Endothelial cell of umbilical vein (primary cell): ENCODE measurements at regions not wholly inside any gene's neighbourhood (a gene's known extent, or its start where the extent isn't known, plus 50 kb on each side); places are given as distances from the start of the nearest gene placed in this dataset.

Source experiments
- BruUV-seq: library from RNA; stranded (reverse); fragments of 400-500 nt; replicated peaks from 2 replicates; lab custom pipeline; 2021; lab: Mats Ljungman, UMichigan
- CTCF ChIA-PET: fragments of 300-600, 350-600 bp; sonication (Branson Sonifier 250); formaldehyde crosslinking; loops from one replicate; lab custom pipeline; 2021; ENCODE audit warnings: antibody characterized with exemption, inconsistent platforms; lab: Charles Lee
- POLR2A ChIA-PET: fragments of 300-600, 350-600 bp; sonication (Branson Sonifier 250); formaldehyde crosslinking; loops from one replicate; lab custom pipeline; 2021; ENCODE audit warnings: antibody characterized with exemption, inconsistent platforms; lab: Charles Lee
- DNase-seq: peaks from one replicate; pipeline ENCODE4 v3.0.0-alpha.2; 2011; ENCODE audit warnings: low read depth, low spot score
- FAIRE-seq: peaks from 2 replicates; lab custom pipeline; 2011; peaks lifted over from hg19 to GRCh38; lab: Jason Lieb, UNC
- H2AFZ ChIP-seq: 2 replicates; pipeline ENCODE4 v1.6.0; 2012; ENCODE audit warnings: low read depth, low read length, control low read depth, inconsistent platforms
- H3K27ac ChIP-seq: 2 replicates; pipeline ENCODE4 v1.5.1; 2011; ENCODE audit warnings: low read depth, mild to moderate bottlenecking, control low read depth, low read length, moderate library complexity; ENCODE audit not compliant: insufficient read depth
- H3K27me3 ChIP-seq, 2 experiments: 2 replicates each; pipeline versions ENCODE4 v1.6.0 to v1.6.1; 2011; ENCODE audit warnings: low read length in 2 of 2, mixed read lengths in 1 of 2; ENCODE audit not compliant: control insufficient read depth in 2 of 2, insufficient read depth in 2 of 2
- H3K36me3 ChIP-seq, 2 experiments: 2 replicates in 1 of 2; 3 replicates in 1 of 2; pipeline ENCODE4 v1.5.1; 2011; ENCODE audit warnings: low read length in 2 of 2, mild to moderate bottlenecking in 1 of 2, moderate library complexity in 1 of 2; ENCODE audit not compliant: control insufficient read depth in 2 of 2, insufficient read depth in 2 of 2; ENCODE audit errors: extremely low read depth in 1 of 2
- H3K4me1 ChIP-seq: 3 replicates; pipeline ENCODE4 v1.5.1; 2011; ENCODE audit warnings: mild to moderate bottlenecking, low read length; ENCODE audit not compliant: control insufficient read depth, insufficient read depth; ENCODE audit errors: extremely low read depth
- H3K4me2 ChIP-seq: 2 replicates; pipeline ENCODE4 v1.6.1; 2011; ENCODE audit warnings: low read length, control low read depth, mixed read lengths; ENCODE audit not compliant: insufficient read depth
- H3K4me3 ChIP-seq, 3 experiments: fragments of 200-600 bp in 1 of 3; sonication (generic), shearing (Covaris generic) in 1 of 3; replicated peaks in 1 of 3; 2 replicates each; pipeline ENCODE4 v1.5.1; 2011 to 2016; ENCODE audit warnings: control low read depth in 3 of 3, low read length in 3 of 3, mild to moderate bottlenecking in 2 of 3, inconsistent platforms in 1 of 3, low read depth in 1 of 3, moderate library complexity in 1 of 3; ENCODE audit not compliant: insufficient read depth in 1 of 3
- H3K79me2 ChIP-seq: 2 replicates; pipeline ENCODE4 v1.6.0; 2012; ENCODE audit warnings: low read length, inconsistent platforms; ENCODE audit not compliant: control insufficient read depth, insufficient read depth
- H3K9ac ChIP-seq: replicated peaks from 2 replicates; pipeline ENCODE3; 2011; ENCODE audit warnings: low read length, control low read depth; ENCODE audit not compliant: insufficient read depth; ENCODE audit errors: extremely low read depth
- H3K9me1 ChIP-seq: replicated peaks from 3 replicates; pipeline ENCODE4 v1.6.0; 2011; ENCODE audit warnings: mild to moderate bottlenecking, low read length; ENCODE audit not compliant: control insufficient read depth, insufficient read depth; ENCODE audit errors: extremely low read depth
- H3K9me3 ChIP-seq: replicated peaks from 2 replicates; pipeline ENCODE4 v1.5.1; 2012; ENCODE audit warnings: low read length, inconsistent platforms; ENCODE audit not compliant: control insufficient read depth, insufficient read depth
- H4K20me1 ChIP-seq: replicated peaks from 2 replicates; pipeline ENCODE3; 2011; ENCODE audit warnings: mild to moderate bottlenecking, low read length; ENCODE audit not compliant: control insufficient read depth, insufficient read depth; ENCODE audit errors: extremely low read depth
- EZH2 ChIP-seq: IDR thresholded peaks from 2 replicates; pipeline ENCODE4 v1.6.1; 2012; ENCODE audit warnings: borderline replicate concordance, low read depth, mild to moderate bottlenecking, moderate library complexity, low read length, inconsistent platforms; ENCODE audit not compliant: severe bottlenecking
- GATA2 ChIP-seq: IDR thresholded peaks from 2 replicates; pipeline ENCODE4 v1.7.0; 2011; ENCODE audit warnings: low read depth, mild to moderate bottlenecking, moderate library complexity, mixed read lengths, low read length; ENCODE audit not compliant: insufficient read length, insufficient read depth
- JUN ChIP-seq: IDR thresholded peaks from 2 replicates; pipeline ENCODE4 v1.6.1; 2011; ENCODE audit warnings: borderline replicate concordance, low read depth; ENCODE audit not compliant: insufficient read length, insufficient read depth
- MYC ChIP-seq: IDR thresholded peaks from one replicate; pipeline ENCODE4 v1.6.1; 2011; ENCODE audit warnings: mild to moderate bottlenecking, low read depth, low read length
- POLR2A ChIP-seq: IDR thresholded peaks from 2 replicates; pipeline ENCODE4 v1.6.1; 2012; ENCODE audit warnings: low read depth, mild to moderate bottlenecking, control low read depth, low read length
- POLR2AphosphoS5 ChIP-seq: IDR thresholded peaks from 2 replicates; pipeline ENCODE4 v1.6.1; 2012; ENCODE audit warnings: low read depth, mild to moderate bottlenecking, control low read depth, low read length, moderate library complexity; ENCODE audit not compliant: insufficient read depth
- dilution Hi-C: fragments of 300-500 bp; cut with MboI; formaldehyde crosslinking; loops from one replicate; pipeline ENCODE4 v1.15.0; 2019; ENCODE audit warnings: low sequenced_read_pairs; ENCODE audit not compliant: extremely low pct_ligation_motif_present
- intact Hi-C: fragments of 100-400 bp; cut with micrococcal nuclease; formaldehyde crosslinking; loops from one replicate; pipeline ENCODE4 v1.10.0; 2022
- TF ChIP-seq, protein P1 (sequence below): IDR thresholded peaks from 2 replicates; pipeline ENCODE4 v1.6.1; 2011; ENCODE audit not compliant: insufficient read depth, insufficient read length

DNA sequence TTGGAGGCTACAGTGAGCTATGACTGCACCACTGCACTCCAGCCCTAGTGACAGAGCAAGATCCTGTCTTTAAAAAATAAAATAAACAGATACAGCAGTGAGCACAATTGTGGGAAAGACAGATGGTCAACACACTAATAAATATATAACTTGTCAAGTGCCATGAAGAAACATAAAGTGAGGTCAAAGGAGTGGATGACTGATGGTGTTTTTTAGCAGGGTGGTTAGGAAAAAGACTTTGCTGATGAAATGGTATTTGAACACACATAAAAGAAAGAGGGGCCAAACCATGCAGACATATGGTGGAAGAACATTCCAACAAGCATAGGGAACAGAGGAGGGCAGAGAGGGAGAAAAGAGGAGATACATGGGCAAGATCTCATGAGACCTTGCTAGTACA lies 392.7 kb upstream of the AUTS2 start:
- Histone ChIP-seq H3K9ac (no peak overlapping the region), H3K79me2 (no peaks in the 10 kb centered on the region), H3K4me3 (no peak overlapping the region), H2AFZ (no peak overlapping the region), H4K20me1 (no peaks in the 10 kb centered on the region), H3K9me1 (no peaks in the 10 kb centered on the region), H3K4me1 (no peaks in the 10 kb centered on the region), H3K27me3 (no peaks in the 10 kb centered on the region), H3K27ac (no peak overlapping the region), H3K4me2 (no peak overlapping the region), H3K36me3 (no peaks in the 10 kb centered on the region), H3K9me3 (no peaks in the 10 kb centered on the region)
- ChIA-PET POLR2A (no interaction called here), CTCF (no interaction called here)
- dilution Hi-C loops (no loop called here), intact Hi-C loops (no loop called here)
- FAIRE-seq (no peak), DNase-seq (no peak)
- TF ChIP-seq GATA2 (no peak), EZH2 (no peak), MYC (no peak), POLR2AphosphoS5 (no peak), JUN (no peak)
- no TSS peak for BruUV-seq

DNA sequence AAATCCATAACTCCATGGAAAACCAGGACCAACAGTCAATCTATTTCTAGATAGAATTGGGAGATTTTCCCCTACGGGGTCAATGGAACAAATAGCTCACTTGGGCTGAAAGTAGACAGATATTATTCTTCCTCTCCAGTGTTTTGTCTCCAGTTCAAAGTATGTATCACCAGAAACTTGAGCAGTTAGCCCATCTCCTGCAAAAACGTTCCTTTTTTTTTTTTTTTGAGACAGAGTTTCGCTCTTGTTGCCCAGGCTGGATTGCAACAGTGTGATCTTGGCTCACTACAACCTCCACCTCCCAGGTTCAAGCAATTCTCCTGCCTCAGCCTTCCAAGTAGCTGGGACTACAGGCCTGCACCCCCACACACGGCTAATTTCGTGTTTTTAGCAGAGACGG lies 390.0 kb upstream of the AUTS2 start:
- Histone ChIP-seq H3K4me1 (no peaks in the 10 kb centered on the region), H4K20me1 (no peaks in the 10 kb centered on the region), H3K36me3 (no peaks in the 10 kb centered on the region), H3K9me3 (no peaks in the 10 kb centered on the region), H3K4me3 (no peak overlapping the region), H3K9me1 (no peaks in the 10 kb centered on the region), H2AFZ (no peak overlapping the region), H3K27ac (no peak overlapping the region), H3K79me2 (no peaks in the 10 kb centered on the region), H3K27me3 (no peaks in the 10 kb centered on the region), H3K4me2 (no peak overlapping the region), H3K9ac (no peak overlapping the region)
- no peak for FAIRE-seq
- DNase-seq, result no peak
- intact Hi-C loops, result no loop called here
- ChIA-PET POLR2A (no interaction called here), CTCF (no interaction called here)
- no TSS peak for BruUV-seq
- TF ChIP-seq, protein P1, sequence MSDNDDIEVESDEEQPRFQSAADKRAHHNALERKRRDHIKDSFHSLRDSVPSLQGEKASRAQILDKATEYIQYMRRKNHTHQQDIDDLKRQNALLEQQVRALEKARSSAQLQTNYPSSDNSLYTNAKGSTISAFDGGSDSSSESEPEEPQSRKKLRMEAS, result no peak
- TF ChIP-seq POLR2A, result no peak
- TF ChIP-seq GATA2, result no peak
- dilution Hi-C loops, result no loop called here
